ENCODE measurements at regions not wholly inside any gene's neighbourhood (a gene's known extent, or its start where the extent isn't known, plus 50 kb on each side); places are given as distances from the start of the nearest gene placed in this dataset.

GRCh38 chr4:30182786-30183185, 537.4 kb upstream of the PCDH7 start:
- TF ChIP-seq POLR2A (IDR thresholded peaks at IDR 0.05) (no peak), CTCF (IDR thresholded peaks at IDR 0.05) (no peak)
